Stimulated activated CD8-positive, alpha-beta memory T cell treated with anti-CD3 and anti-CD28 coated beads, Interleukin-7, amount 100 ng/mL, for 4 hours (primary cell): ENCODE measurements at regions not wholly inside any gene's neighbourhood (a gene's known extent, or its start where the extent isn't known, plus 50 kb on each side); places are given as distances from the start of the nearest gene placed in this dataset.
"Not testable (repeated sequence)": the region's sequence is repeated elsewhere in the genome, so short reads cannot be mapped to it uniquely, and the experiment has no call there.

Experiments used
- DNase-seq, 2 donors: peaks; one replicate each; pipeline ENCODE4 v3.0.0-alpha.2; 2020; ENCODE audit warnings: low read depth in 2 of 2

DNA sequence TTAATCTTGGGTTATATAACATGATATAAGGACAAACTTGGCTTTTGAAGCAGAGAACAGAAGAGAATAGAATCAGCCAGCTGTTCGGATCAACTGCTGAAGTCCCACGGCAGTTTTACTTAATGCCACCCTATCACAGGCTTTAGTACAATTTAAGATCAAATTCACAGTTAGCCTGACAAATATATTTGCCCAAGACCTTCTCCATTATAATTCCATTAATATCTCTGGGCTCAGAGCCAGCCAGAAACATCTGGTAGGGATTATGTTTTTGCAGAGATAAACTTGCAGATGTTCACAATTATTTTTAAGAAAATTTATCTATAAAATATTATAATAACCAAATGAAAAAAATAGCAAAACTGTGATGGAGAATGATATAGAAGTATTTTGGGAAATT lies 381.4 kb downstream of the RAD51AP2 start:
- DNase-seq, result no peak

DNA sequence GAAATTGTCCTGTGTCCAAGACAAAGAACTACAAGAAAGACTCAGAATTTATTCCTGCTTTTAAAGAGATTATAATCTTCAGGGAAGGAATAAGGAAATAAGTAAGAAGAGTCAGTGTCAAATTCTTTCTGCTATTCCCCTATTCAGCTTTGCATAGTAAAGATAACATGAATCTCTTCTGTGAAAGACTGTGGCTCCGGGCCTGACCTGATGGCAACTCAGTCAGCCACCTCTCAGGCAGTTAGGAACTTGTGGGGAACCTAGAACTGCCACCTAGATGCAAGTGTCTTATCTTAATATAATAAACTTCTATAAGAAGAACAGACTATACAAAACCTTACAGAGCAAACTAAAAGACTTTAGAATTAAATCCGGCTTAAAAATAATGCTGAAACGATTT lies 382.0 kb downstream of the RAD51AP2 start:
- no peak for DNase-seq

DNA sequence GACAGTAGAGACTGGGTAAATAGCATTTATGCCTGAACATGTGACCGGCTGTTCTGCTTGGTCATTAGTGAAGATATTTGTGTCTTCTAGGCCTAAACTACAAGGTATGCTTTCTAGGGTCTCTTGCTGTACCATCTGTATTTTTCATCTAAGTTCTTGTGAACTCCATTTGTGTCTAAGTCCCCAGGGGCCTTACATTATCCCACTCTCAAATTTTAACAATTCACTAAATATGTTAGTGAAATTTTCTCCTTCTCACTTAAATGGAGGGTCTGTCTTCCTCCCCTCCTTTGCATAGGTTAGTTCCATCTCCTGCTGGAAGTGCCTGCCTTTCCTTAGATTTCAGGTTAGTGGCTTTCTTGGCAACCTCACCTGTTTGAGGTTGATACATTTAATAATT lies 382.6 kb downstream of the RAD51AP2 start:
- no peak for DNase-seq

DNA sequence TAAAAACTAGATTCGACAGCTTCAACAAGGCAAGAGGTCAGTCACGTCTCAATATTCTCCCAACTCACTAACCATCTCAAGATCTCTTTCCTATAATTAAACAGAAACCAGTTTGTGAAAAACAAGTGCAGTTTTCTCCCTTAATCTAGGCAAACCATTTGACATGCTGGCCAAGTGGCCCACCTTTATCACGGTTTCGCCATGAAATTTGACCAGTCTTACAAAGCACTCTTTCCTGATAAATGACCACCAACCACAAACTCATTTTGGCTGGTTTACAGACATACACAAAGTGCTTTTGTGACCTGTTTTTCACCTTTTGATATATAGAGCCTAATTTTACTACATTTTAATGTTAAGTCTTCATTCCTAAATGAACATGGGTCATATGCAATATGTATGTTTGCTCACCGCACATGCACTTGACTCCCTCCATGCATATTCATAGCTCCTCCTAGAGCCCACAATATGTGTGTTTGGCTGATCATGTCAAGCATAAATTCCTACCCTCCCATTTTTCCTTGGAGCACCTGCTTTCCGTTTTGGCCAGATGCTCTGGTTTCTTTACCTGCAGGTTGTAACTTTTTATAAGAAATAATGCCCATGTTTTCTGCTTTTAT lies 385.1 kb downstream of the RAD51AP2 start:
- DNase-seq, result no peak

- DNase-seq, result not testable (repeated sequence)
These were observed 387.6 kb downstream of the RAD51AP2 start for GRCh38 chr2:17130627-17131026.

GRCh38 chr2:17125989-17126620 lies 392.1 kb downstream of the RAD51AP2 start:
- DNase-seq, result no peak

DNA sequence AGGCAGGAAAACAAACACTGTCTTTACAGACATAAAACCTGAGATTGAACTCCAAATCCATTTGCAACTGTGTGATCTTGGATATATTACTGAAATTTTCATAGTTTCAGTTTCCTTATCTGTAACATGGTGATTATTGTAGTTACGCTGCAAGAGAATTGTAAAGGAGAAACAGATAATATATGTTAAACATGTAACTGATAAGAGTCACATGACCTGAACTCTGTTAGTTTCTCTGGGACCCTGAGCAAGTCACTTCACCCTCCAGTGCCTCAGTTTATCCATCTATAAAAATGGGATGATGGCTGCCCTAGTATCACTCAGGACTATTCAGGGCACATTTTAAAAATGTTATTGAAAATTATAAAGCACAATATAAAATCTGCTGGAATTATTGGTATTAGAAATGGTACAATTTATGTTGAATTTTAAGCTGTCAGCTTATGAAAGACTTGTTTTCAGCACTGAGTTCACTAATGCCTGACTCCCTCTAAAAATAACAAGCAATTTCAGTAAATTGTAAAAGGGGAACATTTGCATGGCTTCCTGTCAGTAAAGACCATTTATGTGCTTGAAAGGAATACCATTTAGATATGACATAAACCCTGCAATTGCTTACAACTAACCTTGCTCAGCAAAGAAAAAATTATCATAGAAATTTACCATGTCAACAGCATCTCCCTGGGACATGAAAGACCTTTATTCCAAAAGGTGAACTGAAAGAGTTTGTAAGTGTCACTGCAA lies 393.5 kb downstream of the RAD51AP2 start:
- DNase-seq, result no peak

GRCh38 chr2:17122887-17123501 lies 395.2 kb downstream of the RAD51AP2 start:
- no peak for DNase-seq

DNA sequence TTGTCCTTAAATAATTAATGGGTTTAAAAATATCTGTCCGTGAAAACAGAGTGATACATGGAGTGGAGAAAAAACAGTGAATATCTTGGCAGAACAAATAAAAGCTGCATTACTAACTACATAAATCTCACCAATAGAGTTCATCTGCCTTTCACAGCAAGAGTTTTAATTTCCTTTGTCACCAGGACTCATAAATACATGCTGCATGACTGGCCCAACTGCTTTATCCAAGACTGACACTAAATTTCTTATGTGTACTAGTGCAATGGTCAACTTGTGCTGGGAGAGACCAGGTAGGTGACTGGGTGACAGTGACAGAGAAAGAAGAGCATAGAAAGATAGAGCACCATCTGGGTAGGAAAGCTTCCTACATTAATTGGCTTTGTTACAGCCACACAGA lies 402.8 kb downstream of the RAD51AP2 start:
- no peak for DNase-seq

DNA sequence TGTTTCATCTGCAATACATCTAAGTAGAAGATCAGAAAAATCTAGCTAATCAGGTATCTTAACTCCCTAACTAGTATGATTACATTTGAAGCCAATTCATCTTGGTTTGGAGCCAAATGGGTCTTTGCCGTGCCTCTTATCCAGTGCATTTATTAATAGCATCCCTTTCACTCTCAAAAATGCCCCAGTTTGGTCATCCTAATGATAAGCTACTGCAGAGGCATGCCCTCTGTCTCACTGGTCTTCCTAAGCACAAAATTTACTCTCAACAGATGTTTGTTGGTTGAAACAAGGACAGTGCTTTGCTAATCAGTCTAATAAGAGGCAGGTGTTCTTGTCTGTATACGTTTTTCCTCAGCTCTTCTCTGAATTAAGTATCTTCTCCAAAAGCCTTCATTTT lies 403.2 kb downstream of the RAD51AP2 start:
- DNase-seq, result no peak

DNA sequence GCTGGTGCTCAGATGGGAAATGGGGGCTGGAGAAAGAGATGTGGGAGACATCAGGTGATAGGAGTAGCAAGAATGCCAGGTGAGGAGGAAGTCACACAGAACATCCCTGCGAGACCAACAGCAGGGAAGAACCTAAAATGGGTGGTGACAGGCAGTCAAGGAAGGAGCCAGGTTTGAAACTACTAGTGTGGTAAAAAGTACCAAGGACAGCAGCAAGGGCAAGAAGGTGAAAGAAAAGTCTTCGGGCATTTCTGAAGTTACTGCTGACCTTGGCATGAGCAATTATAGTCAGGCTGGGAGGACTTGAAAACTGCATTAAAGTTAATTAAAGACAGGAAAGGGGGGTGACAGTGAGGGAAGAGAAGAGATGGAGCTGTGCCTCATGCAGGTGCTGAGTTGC lies 410.4 kb downstream of the RAD51AP2 start:
- no peak for DNase-seq

GRCh38 chr2:17107151-17107550 lies 411.1 kb downstream of the RAD51AP2 start:
- no peak for DNase-seq

DNA sequence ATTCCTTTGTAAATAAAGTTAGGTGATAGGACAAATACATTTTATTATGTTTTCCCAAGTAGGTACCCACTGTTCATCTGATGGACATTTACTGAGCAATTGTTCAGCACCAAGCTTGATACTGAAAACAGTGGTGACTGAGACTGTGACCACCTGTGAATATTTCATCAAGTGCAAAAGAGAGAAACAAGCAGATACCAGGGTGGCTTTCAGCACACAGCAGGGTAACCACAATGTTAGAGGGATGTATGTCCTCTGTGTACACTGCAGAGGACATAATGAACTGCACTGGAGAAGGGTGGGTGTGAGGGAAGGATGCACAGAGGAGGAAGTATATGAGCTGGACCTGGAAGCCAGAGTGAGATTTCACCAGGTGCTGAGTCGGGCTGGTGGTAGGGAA lies 411.8 kb downstream of the RAD51AP2 start:
- DNase-seq, result no peak

- DNase-seq, result no peak
These were observed 413.8 kb downstream of the RAD51AP2 start for GRCh38 chr2:17104454-17104853.

DNA sequence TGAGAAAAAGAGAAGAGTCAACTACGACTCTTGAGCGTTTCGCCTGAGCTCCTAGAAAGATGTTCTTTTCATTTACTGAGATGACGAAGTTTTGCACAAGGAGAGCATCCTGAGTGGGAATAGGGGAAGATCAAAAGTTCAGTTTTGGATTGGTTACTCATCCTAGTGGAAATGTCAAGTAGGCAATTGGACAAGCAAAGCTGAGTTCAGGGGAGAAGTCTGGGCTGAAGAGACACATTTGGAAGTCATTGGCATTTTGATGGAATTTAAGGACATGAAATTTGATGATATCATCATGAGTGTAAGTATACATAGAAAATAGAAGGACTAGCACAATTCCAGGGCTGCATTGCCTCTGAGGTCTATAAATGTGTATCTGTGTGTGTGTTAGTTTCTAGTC lies 416.6 kb downstream of the RAD51AP2 start:
- no peak for DNase-seq

DNA sequence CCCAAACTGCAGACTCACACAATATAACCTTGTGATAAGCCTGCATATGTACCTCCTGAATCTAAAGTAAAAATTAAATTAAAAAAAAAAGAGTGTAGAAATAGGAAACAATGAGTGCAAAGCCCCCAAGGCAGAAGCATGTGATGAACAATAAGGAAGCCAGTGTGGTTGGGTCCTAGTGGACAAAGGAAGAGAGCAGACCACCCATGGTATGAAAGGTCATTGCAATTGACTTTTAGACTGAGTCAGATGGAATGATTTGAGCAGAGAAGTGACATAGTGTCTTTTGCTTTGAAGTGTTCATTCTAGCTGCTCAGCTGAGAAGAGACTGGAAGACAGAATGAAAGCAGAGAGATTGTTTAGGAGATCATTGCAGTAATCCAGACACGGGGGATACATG lies 417.1 kb downstream of the RAD51AP2 start:
- DNase-seq, result no peak

DNA sequence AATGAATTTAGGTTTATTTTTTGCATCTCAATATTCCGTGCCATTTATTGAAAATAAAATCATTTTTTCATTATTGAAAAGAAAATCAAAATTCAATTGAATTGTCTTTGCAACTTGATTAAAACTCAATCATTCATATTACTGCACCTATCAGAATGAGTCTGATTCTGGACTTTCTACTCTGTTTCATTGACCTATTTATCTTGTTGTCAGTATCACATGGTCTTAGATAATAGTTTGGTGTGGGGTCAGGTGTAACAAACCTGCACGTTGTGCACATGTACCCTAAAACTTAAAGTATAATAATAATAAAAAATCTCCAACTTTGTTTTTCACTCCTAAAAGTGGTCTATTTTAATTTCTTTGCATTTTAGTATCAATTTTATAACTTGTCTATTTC lies 422.9 kb downstream of the RAD51AP2 start:
- no peak for DNase-seq

- no peak for DNase-seq
These were observed 424.5 kb downstream of the RAD51AP2 start for GRCh38 chr2:17093712-17094111.

- no peak for DNase-seq
These were observed 421.4 kb upstream of the CYRIA start for GRCh38 chr2:17086990-17087389.

DNA sequence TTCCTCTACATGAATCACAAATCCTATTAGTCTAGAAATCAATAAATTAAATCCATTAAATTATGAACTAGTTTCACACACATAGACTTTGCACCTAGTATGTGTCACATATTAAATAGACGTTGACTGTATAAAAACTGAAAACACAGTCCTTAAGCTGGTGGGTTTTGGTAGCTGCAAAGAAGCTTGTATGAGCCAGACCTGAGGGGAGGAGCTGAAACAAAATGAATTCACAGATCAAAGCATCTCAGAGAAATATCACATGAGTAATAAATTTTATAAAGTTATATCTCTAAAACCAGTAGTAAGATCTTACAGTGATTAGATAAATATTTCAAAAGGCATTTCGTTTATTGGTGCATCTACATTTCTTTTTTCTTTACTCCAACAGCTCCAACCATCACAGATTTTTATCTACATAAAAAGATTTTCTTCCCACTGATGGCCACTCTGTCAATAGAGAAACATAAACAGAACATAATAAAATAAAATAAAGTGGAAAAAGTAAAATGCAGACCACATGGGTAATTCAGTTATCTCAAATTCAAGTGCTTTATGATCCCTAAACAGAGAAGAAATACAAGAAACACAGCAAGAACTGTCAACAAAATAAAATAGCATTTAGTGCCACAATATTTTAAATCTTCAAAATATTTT lies 420.0 kb upstream of the CYRIA start:
- no peak for DNase-seq

DNA sequence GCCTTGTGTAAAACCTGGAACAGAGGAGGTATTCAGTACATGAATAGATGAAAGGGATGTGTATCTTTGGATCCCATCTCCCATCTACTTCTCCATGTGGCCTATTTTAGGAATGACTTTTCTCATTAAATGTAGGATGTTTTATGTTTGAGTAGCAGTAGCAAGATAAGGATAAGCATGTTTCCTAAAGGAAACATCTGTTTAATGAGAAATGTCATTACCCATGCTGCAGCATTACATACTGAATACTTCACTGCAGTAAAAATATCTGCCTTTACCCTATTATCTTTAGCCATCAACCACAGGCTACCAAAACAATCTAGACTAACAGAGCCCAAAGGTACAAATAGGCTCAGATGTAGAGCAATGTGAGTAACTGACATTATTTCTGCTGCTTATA lies 419.2 kb upstream of the CYRIA start:
- DNase-seq, result no peak

- no peak for DNase-seq
These were observed 418.3 kb upstream of the CYRIA start for GRCh38 chr2:17083902-17084301.
